Cardiac muscle cell (in vitro differentiated cells and primary cell): ENCODE measurements at regions not wholly inside any gene's neighbourhood (a gene's known extent, or its start where the extent isn't known, plus 50 kb on each side); places are given as distances from the start of the nearest gene placed in this dataset.
A peak's percentile ranks its signal among the peaks of the same experiment; 100 is the strongest.

Source experiments
- DNase-seq, 2 donors: peaks; one replicate each; pipeline versions ENCODE4 v3.0.0 to v3.0.0-alpha.2; 2010 to 2017; ENCODE audit warnings: low read depth in 1 of 2, low spot score in 1 of 2
- H3K27ac ChIP-seq: fragments of 200-600 bp; sonication (generic); 2 replicates; pipeline ENCODE4 v1.5.1; 2016
- H3K27me3 ChIP-seq: fragments of 200-600 bp; sonication (generic); 2 replicates; pipeline ENCODE4 v1.6.0; 2016; ENCODE audit warnings: control low read depth
- H3K36me3 ChIP-seq: fragments of 200-600 bp; sonication (generic); 2 replicates; pipeline ENCODE4 v1.5.1; 2016; ENCODE audit warnings: control low read depth
- H3K4me1 ChIP-seq: fragments of 200-600 bp; sonication (generic); 2 replicates; pipeline ENCODE4 v1.8.1; 2017; ENCODE audit warnings: low read depth, mild to moderate bottlenecking, mixed run types
- H3K4me3 ChIP-seq: fragments of 200-600 bp; sonication (generic); 2 replicates; pipeline ENCODE4 v1.5.1; 2016; ENCODE audit warnings: mild to moderate bottlenecking
- H3K9me3 ChIP-seq: fragments of 200-600 bp; sonication (generic); 2 replicates; pipeline ENCODE4 v1.5.1; 2017; ENCODE audit warnings: low read depth, mild to moderate bottlenecking, control low read depth
- TF ChIP-seq, protein P1 (sequence below): IDR thresholded peaks from 2 replicates; pipeline ENCODE4 v1.5.1; 2012; ENCODE audit warnings: low read depth, mild to moderate bottlenecking, low read length

DNA sequence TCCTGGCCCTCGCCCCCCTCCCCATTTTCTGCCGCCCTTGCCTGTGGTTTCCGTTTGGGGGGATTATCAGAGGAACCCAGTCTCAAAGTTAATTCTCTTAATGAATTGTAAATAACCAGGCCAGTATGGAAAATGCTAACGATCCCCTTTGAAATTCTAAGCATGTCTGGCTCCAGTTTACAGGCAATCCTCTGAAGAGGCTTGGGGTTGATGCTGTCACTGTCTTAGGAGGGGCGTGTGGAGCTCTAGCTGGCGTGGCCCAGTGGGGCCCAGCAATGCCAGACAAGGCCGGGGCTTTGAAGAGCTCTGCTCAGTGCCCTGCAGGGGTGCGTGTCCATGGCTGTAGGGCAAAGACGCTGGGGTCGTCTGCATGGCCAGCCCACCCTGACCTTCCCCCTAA is 164.6 kb downstream of the CYLD start:
- Histone ChIP-seq H3K27ac (no peak overlapping the region), H3K9me3 (no peaks in the 10 kb centered on the region), H3K27me3 (no peaks in the 10 kb centered on the region), H3K36me3 (no peaks in the 10 kb centered on the region), H3K4me3 (no peak overlapping the region), H3K4me1 (no peaks in the 10 kb centered on the region)
- TF ChIP-seq, protein P1, sequence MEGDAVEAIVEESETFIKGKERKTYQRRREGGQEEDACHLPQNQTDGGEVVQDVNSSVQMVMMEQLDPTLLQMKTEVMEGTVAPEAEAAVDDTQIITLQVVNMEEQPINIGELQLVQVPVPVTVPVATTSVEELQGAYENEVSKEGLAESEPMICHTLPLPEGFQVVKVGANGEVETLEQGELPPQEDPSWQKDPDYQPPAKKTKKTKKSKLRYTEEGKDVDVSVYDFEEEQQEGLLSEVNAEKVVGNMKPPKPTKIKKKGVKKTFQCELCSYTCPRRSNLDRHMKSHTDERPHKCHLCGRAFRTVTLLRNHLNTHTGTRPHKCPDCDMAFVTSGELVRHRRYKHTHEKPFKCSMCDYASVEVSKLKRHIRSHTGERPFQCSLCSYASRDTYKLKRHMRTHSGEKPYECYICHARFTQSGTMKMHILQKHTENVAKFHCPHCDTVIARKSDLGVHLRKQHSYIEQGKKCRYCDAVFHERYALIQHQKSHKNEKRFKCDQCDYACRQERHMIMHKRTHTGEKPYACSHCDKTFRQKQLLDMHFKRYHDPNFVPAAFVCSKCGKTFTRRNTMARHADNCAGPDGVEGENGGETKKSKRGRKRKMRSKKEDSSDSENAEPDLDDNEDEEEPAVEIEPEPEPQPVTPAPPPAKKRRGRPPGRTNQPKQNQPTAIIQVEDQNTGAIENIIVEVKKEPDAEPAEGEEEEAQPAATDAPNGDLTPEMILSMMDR = no peak
- DNase-seq = no peak

DNA sequence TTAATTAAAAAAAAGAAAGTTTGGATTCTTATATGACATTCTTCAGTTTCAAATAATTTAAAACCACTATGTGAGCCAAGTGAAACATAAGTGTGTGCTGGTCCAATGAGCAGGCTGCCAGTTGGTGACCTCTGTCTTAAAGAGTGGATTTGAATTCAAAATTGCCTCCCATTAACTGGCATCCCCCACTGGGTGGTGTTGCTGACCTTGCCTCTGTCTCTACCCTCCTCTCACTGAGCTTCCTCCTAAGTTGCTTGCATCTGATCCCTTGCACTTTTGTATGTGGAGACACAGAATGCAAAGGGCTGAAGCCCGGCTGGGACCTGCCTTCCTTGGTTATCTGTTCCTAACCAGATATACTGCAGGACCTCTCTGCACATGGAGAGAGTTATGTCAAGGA is 160.6 kb downstream of the CYLD start:
- H3K4me1 ChIP-seq = no peaks in the 10 kb centered on the region
- DNase-seq = peak in 1 of 2 donors; percentile 40
- TF ChIP-seq, protein P1 = no peak
- H3K27me3 ChIP-seq = no peaks in the 10 kb centered on the region
- no peaks in the 10 kb centered on the region for H3K36me3 ChIP-seq
- no peak overlapping the region for H3K4me3 ChIP-seq
- no peak overlapping the region for H3K27ac ChIP-seq
- H3K9me3 ChIP-seq = no peaks in the 10 kb centered on the region

DNA sequence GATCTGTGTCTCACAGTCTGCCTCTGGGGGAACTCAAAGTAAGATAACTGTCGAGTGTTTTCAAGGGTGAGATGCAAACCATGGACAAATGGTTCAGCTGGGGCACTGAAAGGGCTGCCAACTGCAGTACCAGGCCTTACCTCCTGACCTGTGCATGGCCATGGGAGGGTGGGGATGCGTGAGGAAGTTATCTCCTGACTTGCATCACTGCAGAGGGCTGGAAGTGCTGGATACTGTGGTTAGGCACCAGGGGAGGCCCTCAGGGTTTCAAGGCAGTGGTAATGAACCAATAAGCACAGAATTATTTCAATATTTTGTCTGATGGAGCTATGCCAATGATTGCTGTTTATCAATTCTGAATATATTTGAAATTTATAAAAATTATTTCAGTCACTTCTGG is 159.2 kb downstream of the CYLD start:
- no peaks in the 10 kb centered on the region for H3K9me3 ChIP-seq
- DNase-seq = no peak
- no peaks in the 10 kb centered on the region for H3K36me3 ChIP-seq
- no peaks in the 10 kb centered on the region for H3K4me1 ChIP-seq
- H3K27me3 ChIP-seq = no peaks in the 10 kb centered on the region
- H3K4me3 ChIP-seq = no peak overlapping the region
- TF ChIP-seq, protein P1 = no peak
- no peak overlapping the region for H3K27ac ChIP-seq

DNA sequence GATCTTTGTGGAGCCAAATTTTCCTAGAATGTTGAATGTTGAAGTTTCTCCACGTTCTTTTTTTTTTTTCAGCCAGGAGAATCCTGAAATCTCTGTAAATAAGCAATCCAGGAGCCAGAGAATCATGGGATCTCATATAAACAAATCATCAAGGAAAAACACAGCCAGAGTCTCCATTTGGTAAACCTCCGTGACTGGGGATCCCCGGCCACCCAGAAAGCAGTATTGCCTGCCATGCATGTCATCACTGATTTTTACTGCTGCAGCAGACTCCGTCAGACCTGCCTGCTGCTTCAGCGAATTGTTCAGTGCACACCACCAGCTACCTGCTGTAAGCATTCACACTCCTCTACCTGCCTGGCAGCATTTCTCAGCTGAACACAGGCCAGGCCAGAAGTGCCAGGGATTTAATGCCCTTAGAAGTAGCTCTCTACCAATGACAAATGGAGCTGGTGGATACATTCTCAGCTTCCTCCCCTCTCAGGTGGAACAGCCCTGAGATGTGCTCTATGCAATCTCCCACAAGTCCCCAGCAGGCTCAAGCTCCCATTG is 158.6 kb downstream of the CYLD start:
- Histone ChIP-seq H3K27ac (no peak overlapping the region), H3K4me1 (no peaks in the 10 kb centered on the region), H3K27me3 (no peaks in the 10 kb centered on the region), H3K4me3 (no peak overlapping the region), H3K36me3 (no peaks in the 10 kb centered on the region), H3K9me3 (no peaks in the 10 kb centered on the region)
- TF ChIP-seq, protein P1 = no peak
- DNase-seq = no peak

DNA sequence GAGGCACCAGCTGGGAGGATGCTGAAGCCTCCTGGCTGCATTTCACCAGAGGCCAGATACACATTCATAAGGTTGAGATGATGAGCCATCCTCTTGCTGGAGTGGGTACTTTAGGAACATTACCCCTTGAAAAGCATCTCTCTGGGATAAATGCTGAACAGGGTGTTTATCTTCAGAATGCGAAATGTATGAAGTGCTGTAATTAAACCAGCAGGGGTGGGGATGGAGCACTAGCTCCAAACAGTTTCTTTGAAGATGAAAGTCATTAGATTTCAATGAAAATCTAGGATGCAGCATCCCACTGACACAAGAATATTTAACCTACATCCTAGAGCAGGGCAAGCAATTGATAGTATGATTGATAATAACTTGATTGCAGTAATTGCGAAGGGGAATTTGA is 158.1 kb downstream of the CYLD start:
- no peak for DNase-seq
- no peaks in the 10 kb centered on the region for H3K4me1 ChIP-seq

More for the DNA sequence above, 158.1 kb downstream of the CYLD start:
- no peaks in the 10 kb centered on the region for H3K9me3 ChIP-seq
- H3K27ac ChIP-seq = no peak overlapping the region
- H3K27me3 ChIP-seq = no peaks in the 10 kb centered on the region
- no peaks in the 10 kb centered on the region for H3K36me3 ChIP-seq
- TF ChIP-seq, protein P1 = no peak
- no peak overlapping the region for H3K4me3 ChIP-seq
